COR-L47 (cell line): ENCODE measurements at regions not wholly inside any gene's neighbourhood (a gene's known extent, or its start where the extent isn't known, plus 50 kb on each side); places are given as distances from the start of the nearest gene placed in this dataset.

Experiments used
- DNase-seq: peaks from one replicate; lab custom pipeline; 2025; lab: John Stamatoyannopoulos, UW

DNA sequence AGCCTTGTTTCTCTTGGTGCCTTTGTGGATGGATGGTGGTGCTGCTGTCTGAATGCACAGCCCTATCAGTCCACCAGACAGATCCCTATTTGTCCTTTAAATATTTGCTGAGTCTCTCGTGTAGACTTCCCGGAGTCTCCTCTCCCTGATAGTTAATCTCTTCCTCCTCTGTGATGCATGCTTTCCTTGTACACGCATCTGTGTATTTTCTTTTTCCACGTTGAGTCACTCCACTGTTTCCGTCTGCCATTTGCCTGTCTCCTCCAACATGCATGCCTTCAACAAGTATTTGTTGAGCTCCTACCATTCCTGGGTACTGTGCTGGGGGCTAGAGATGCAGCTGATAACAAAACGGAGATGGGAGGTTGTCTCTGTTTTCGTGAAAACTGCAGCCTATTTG, 282.6 kb downstream of the HAPSTR1 start:
- no peak for DNase-seq

DNA sequence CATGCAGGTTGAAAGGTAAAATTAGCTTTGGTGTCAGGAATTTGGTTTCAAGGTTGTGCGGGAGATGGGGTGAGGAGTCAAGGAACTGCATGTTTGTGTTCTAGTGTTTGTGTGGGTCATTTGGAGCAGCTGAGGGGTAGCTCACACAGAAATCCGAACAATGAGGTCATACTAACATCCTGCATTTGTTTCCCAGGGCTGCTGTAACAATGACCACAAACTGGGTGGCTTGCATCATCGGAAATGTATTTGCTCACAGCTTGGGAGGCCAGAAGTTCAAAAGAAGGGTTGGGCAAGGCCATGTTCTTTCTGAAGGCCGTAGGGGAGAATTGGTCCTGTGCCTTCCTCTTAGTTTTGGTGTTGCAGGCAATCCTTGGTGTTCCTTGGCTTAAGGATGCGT, 287.4 kb downstream of the HAPSTR1 start:
- DNase-seq: no peak

DNA sequence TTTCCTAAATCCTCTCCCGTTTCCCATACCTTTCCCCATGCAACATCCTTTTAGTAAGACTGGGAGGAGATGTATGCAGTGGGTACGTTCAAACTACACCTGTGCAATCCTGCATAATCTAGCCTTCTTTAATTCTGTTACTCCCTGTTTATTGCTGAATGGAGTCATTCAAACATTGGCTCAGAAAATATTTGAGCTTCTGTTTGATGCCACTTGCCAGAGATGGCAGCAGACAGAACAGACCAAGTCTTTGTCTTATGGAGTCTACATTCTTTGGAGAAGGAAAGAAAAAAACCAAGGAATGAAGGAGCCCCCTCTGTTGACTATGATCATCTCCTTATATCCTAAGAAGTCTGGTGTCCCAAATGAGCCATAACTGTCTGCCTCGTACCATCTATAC, 288.8 kb downstream of the HAPSTR1 start:
- no peak for DNase-seq

DNA sequence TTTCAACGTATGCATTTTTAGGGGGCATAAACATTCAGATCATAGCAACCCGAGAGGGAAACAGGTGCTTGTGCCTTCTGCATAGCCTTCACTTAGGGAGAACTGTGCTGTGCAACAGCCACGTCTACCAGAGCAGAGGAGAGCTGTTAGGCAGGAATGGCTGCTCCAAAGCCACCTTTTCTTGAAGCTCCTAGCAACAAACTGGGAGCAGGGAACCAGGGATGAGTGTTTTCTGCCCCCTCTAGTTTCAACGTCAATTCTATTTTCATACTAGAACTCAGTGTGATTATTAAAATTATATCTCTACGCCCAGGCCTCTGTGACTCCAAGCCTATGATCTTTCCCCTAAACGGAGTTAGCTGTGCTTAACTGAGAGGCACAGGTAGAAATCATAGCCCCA, 290.0 kb downstream of the HAPSTR1 start:
- DNase-seq: no peak

DNA sequence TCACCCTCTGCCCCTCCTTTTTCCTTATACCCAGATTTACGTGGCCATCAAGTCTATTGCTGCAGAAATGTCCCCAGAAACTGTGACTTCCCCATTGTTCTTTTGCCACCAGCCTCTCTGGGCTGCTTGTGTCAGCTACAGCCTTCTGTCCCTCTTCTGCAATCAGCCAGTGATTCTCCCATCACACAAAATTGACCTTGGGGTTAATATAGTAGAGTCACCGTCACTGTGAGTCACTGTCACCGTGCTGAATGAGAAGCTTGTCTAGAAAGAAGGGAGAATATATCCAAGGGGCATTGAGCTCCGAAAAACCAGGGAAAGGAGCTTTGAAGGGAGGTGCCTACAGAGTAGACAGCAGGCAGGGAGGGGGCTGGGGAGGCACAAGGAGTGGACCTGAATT, 290.5 kb downstream of the HAPSTR1 start:
- DNase-seq: no peak

DNA sequence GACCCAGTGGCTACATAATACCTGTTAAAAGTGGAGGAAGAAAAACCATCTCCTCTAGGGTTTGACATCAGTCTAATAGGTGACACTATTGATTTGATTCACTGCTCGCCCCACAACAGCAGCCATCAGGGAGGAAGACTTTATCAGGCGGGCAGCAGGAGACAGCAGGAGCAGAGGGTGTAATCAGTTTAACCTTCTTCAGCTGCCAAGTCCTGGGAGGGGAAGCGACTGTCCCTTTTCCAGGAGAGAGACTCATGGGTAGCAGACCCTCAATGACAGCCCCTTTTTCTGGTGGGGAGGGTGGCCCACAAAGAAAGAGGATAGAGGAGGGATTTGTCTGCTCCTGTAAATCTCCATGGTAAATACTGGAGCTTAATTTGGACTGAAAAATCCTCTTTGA, 291.8 kb downstream of the HAPSTR1 start:
- no peak for DNase-seq

DNA sequence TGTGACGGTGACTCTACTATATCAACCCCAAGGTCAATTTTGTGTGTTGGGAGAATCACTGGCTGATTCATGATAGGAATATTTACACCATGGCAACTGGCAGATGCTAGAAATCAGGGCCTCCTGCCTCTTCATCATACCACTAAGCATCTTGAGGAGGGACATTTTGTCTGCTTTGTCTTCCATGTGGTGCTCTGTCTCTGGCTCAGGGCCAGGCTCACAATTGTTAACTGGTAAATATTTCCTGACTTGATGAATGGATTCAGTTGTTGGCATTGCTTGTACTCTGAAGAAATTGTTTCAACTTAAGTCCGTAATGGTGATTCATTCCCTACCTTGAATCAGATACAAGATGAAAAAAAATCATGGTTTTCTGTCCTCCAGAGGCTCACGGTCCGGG, 292.7 kb downstream of the HAPSTR1 start:
- DNase-seq: no peak

DNA sequence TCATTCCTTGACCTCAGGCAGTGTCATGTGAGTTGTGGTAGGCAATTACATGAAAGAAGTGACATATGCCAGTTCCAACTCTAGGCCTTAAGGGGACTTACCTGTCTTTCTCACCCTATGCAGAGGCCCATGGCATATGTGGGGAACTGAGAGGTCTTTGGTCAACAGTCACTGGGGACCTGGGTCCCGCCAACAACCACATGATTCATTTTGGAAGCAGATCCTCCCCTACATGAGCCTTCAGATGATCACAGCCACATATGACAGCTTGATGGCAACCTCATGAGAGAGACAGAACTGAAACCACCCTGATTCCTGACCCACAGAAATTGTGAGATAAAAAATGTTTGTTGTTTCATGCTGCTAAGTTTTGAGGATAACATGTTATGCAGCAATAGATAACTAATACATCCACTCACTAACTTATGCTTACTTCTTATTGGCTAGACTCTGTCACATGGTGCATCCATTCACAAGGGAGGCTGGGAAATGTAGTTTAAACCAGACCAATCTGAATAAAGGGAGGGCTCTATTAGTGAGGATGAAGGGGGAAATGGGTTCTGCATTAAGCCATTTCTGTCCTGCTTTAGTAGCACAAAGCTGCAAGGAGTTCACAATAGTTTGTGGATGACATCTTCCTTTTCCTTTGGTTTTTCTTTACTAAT, 298.2 kb downstream of the HAPSTR1 start:
- no peak for DNase-seq

DNA sequence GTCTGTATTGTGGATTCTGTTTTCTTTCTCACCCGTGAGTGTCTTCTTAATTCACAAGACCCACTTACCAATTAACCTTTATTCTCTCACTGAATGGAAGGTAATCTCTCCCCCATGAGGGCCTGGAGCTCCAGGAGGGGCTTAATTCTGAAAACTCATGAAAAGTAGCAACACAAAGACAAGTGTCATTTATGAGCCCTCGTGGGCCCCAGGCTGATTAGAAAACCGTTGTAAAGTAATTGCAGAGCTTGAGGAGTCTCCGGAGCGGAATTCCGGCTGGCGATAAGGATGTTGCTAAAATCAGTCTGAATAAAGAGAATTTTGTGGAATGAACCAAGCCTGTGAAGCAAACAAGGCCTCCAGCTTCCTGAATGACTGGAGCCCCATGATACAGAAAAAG, 301.5 kb downstream of the HAPSTR1 start:
- DNase-seq: no peak

DNA sequence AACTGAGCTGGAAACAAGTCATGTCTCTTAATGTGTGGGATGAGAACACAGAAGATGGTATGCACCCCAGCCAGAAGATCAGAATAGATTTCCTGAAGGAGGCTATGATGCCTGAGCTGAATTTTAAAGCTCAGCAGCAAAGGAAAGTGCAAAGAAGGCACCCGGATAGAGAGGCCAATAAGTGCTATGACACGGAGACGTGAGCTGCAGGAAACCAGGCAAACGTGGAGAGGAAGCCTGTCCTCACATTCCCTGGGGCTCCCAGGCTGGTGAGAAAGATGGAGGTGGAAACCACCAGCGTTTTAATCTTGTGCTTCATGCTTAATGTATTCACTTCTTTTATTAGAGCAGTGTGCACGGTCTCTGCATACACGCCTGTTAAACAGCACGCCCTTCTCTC, 302.1 kb downstream of the HAPSTR1 start:
- no peak for DNase-seq

DNA sequence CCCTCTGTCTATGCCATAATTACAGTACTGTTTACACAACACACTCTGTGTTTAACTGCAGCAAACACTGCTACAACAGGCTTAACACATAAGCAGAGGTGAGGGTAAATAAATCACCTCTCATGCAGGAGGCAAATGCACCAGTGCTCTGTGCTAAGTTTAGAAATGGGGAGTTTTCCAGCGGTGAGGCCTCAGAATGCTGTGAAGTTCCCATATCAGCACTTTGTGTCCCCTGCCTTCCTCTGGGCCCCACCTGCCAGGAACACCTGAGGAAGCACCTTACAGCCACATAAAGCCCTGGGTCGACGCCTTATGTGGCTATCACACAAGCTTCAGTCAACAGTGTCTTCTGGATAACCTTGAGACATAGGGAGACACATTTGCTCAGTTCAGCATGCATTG, 304.5 kb downstream of the HAPSTR1 start:
- DNase-seq: no peak

DNA sequence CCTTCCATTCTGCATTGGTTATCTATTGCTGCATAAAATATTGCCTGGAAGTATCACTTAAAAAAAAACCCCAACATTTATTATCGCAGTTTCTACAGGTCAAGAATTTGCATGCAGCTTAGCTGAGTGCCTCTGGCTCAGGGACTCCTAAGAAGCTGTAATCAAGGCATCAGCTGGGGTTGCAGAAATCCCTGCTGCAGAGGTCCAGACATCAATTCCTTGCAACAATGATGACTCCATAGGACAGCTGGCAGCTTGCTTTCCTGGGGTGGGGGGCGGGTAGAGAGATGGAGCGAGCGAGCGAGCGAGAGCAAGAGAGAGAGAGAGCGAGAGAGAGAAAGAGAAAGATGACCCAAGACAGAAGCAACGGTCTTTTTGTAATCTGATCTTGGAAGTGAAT, 308.1 kb downstream of the HAPSTR1 start:
- no peak for DNase-seq

DNA sequence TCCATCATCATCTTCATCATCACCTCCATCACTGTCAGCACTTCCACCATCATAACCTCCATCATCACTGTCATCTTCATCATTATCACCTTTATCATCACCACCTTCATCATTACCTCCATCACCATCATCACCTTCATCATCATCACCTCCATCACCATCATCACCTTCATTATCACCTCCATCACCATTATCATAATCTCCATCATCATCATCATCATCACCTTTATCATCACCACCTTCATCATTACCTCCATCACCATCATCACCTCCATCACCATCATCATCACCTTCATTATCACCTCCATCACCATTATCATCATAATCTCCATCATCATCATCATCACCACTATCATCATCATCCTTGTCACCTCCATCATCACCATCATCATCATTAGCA, 309.7 kb downstream of the HAPSTR1 start:
- no peak for DNase-seq

DNA sequence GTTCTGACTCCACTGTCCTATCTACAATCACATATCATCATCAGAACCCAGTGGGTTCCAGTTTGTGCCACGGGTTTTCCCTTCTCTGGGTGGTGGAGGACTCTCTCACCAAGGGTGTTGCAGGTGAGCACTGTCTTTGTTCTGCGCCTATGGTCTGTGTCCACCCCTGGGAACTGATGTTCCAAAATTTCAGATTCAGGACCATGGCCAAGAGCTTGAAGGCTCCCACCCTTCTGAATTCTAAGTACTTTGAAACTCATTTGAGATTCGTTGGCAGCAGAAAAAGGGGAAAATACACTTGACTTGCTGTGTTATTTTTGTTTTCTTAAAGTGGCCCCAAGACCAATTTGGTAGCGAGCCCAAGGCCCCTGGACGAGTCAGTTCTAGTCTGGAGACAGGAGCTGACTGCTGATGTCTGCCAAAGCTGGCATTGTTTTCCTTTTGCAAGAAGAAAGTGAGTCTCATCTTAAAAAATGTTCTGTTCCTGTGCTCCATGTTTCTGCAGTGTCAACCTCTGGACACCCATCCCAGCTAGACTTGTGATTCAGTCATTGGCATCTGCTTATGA, 310.9 kb downstream of the HAPSTR1 start:
- DNase-seq: no peak

DNA sequence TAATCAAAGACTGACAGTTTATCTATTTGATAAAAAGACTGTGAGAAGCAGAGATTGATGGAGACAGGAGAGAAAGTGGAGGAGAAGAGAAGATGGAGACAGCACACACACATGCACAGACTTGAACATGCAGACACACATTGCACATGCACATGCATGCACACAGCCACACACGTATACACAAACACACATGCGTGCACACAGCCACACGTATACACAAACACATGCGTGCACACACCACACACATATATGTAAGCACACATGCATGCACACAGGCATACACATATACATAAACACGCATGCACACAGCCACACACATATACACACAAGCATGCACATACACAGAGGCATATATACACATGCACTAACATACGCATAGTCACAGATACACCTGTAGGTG, 313.4 kb downstream of the HAPSTR1 start:
- DNase-seq: no peak

DNA sequence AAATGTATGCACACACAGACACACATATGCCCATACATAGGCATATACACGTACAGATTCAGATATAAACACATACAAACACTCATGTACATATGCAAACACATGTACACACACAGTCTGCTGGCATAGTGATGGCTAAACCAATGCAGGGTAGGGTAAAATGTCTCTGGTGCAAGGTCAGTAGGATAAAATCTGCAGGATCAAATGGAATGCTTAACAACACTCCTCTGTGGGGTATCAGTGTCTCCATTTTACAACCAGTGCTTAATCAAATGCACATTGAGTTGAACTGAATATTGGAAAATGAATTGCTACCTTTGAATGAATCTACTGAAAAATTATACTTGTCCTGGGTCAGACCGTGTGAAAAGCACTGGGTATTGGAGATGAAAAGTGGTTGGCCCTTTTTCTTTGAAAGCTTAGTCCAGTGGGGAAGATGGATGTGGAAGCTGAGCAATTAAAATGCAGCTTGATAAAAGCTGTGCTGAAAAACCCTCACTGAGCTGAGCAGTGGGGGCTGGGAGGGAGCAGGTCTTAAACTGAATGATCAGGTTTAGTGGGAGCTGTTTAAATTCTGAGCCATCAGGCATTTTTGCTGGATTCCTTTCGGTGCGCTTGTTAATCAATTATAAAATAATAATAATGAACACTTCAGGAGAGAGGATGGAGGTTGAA, 314.7 kb downstream of the HAPSTR1 start:
- DNase-seq: no peak

DNA sequence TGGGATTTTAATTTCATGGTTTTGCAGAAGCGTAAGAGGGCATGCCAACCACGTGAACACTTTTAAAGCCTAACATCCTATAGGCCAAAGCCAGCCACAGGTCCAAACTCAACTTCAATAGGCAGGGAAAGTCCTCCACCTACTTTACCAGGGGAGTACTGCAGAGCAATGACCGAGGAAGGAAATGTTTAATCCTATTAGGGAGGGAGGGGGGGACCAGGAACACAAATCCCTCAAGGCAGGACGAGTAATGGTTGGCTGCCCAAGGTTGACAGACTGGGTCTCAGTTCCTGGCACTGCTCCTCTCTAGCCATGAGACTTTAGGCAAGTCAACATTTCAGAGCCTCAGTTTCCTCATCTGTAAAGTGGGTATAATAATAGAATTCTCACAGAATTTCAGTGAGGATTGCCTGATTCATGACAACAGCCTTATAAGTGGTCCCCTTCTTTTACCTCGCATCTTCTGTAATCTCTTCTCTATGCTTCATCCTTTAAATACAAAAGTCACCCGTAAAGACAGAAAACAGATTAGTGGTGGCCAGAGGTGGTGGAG, 315.8 kb downstream of the HAPSTR1 start:
- DNase-seq: no peak

DNA sequence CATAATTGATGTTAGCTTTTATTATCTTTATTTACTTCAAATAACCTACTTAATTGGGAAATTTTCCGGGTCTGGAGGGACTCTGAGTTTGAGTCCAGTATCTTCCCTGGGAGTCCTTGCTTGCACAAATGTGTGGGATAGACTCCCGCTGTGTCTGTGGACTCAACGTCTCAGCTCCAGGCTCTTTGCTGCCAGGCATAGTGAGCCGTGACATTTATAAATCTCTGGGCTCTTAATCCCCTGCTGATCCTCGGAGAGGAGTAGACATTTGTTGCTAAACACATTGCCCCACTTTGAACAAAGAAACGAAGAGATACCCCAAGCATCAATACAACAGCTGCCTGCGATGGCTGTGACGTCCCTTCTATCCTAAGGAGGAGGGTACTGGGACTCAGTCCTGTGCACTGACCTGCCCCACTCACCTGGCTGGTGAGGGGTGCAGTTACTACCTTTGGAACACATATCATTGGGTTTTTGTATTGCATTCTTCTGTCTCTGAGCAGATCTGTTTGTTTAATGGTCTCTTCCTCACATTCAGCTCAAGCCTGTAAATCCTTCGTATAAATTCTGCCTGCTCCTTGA, 316.9 kb downstream of the HAPSTR1 start:
- no peak for DNase-seq

DNA sequence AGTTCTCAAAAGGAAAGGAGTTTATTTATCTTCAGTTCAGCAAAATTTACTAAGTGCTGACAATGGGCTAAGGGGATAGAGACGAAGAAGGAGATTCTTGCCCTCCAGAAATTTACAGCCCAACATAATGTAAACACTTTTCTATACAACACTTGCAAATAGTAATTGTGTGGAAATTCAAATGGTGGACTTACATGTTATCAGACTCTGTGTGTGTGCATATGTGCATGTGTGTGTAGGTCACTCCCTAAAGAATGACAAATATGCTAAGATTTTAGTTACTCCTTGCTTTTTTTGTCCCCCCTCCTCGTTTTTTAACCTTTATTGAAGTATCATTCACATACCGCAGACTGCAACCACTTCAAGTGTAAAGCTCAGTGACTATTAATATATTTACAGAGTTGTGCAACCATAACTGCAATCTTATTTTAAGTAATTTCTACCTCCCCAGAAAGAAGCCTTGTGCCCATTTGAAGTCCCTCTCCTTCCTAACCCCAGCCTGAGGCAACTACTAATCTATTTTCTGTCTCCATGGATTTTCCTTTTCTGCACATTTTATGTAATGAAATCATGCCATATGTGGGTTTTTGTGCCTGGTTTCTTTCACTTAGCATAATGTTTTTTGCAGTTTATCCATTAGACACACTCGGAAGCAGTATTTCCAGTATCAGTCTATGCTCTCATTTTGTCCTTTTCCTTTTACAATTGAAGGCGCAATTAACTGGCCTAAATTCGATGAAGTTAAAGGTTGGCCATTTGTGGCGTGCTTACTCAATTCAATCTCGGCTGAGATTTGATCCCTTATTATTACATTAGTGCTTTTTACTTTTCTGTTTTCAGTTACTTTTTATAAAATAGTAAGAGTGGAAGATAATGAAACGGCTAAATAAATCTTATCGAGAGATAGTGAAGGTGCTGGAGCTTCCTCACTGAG, 318.4 kb downstream of the HAPSTR1 start:
- DNase-seq: no peak

DNA sequence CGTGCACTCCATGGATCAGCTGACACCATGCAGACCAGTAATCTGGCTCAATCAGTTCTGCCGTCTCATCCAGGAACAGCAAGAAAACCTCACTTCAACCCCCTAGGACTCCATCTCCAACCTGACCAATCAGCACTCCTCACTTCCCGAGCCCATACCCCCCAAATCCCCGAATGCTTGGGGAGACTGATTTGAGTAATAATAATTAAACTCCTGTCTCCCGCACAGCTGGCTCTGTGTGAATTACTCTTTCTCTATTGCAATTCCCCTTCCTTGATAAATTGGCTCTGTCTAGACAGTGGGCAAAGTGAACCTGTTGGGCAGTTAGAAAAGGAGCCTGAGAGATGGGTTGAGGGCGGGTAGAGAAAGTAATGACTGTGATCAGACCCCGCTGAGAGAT, 320.0 kb downstream of the HAPSTR1 start:
- DNase-seq: no peak

DNA sequence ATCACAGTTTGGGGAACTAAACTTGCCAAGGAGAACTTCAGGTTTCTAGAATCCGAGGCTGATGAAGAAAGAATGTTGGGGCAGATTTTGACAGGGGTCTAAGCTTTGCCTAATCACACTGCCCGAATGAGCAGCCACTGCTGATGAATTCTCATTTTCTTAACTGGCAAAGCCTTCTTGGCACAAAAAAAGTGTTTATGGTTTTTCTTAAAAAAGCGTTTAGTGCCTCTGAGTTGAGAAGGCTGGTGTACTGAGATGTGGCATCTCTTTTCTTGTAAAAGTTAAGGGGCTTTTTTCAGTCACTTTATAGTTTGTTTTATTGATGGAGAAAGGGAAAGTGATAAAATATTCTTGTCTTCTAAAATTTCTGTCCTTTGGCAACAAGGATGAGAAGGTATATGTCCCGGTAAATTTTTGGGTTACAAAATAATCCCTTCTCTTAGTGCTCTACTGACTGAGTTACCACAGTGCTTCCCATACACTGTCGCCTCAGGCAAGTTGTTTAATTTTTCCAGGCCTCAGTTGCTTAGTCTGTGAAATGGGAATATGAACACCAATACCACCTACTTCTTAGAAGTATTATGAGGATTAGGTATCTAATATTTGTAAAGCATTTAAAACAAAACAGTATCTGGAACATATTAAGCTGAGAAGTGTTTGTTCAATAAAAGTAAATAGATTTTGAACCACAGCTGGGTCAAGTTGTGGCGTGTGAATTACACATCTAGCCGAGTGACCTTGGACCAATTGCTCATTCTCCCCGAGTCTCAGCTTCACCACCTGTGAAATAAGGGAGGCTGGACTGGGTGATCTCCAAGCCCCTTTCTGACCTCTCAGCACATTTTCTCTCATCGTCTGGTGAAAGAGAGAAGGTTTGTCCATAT, 320.8 kb downstream of the HAPSTR1 start:
- no peak for DNase-seq
